WTC11 (cell line): ENCODE measurements at regions not wholly inside any gene's neighbourhood (a gene's known extent, or its start where the extent isn't known, plus 50 kb on each side); places are given as distances from the start of the nearest gene placed in this dataset.

Experiments used
- ATAC-seq: fragments of 200-7000 bp; cut with Tn5 transposase; 2 replicates; pipeline ENCODE4 v1.10.0; 2021; ENCODE audit warnings: mild to moderate bottlenecking, moderate library complexity
- CTCF ChIA-PET: fragments of 300-600 bp; sonication (Branson Sonifier 250); formaldehyde crosslinking; loops from one replicate; lab custom pipeline; 2021; ENCODE audit warnings: antibody characterized with exemption; lab: Charles Lee
- POLR2A ChIA-PET: fragments of 350-600 bp; sonication (Branson Sonifier 250); formaldehyde crosslinking; loops from one replicate; lab custom pipeline; 2021; ENCODE audit warnings: antibody characterized with exemption; lab: Charles Lee
- DNase-seq: peaks from one replicate; pipeline ENCODE4 v3.0.0; 2021; ENCODE audit warnings: low spot score
- H3K27ac Mint-ChIP-seq: 2 replicates; pipeline ENCODE4 v1.8.0; 2021; ENCODE audit warnings: mixed read lengths
- H3K27me3 Mint-ChIP-seq: 2 replicates; pipeline ENCODE4 v1.8.0; 2021; ENCODE audit warnings: low read depth, mild to moderate bottlenecking, moderate library complexity, mixed read lengths
- H3K36me3 Mint-ChIP-seq: 2 replicates; pipeline ENCODE4 v1.8.0; 2021; ENCODE audit warnings: mixed read lengths
- H3K4me1 Mint-ChIP-seq: 2 replicates; pipeline ENCODE4 v1.8.0; 2022; ENCODE audit warnings: mixed read lengths
- H3K4me3 Mint-ChIP-seq: 2 replicates; pipeline ENCODE4 v1.8.0; 2021; ENCODE audit warnings: mild to moderate bottlenecking, moderate library complexity, mixed read lengths
- H3K9me3 Mint-ChIP-seq: 2 replicates; pipeline ENCODE4 v1.8.0; 2021; ENCODE audit warnings: mixed read lengths
- AR ChIP-seq: fragments of 250-450 bp; sonication (Bioruptor Pico); IDR thresholded peaks from 2 replicates; pipeline ENCODE4 v1.9.0; 2021; ENCODE audit warnings: mild to moderate bottlenecking
- ATF1 ChIP-seq: sonication (generic); formaldehyde crosslinking; IDR thresholded peaks from 2 replicates; pipeline ENCODE4 v1.8.1; 2023; ENCODE audit warnings: mild to moderate bottlenecking, moderate library complexity, missing genetic modification reagents
- CDX4 ChIP-seq: fragments of 250-450 bp; sonication (Bioruptor Pico); IDR thresholded peaks from 2 replicates; pipeline ENCODE4 v1.9.0; 2021; ENCODE audit warnings: moderate library complexity, mild to moderate bottlenecking, inconsistent platforms, borderline replicate concordance
- ELF4 ChIP-seq: sonication (generic); formaldehyde crosslinking; IDR thresholded peaks from 2 replicates; pipeline ENCODE4 v1.8.1; 2022; ENCODE audit warnings: low read depth, mild to moderate bottlenecking, moderate library complexity, missing genetic modification reagents
- ETV6 ChIP-seq: sonication (generic); formaldehyde crosslinking; IDR thresholded peaks from 2 replicates; pipeline ENCODE4 v1.8.1; 2022; ENCODE audit warnings: mild to moderate bottlenecking, missing genetic modification reagents
- FOXK1 ChIP-seq: sonication (generic); formaldehyde crosslinking; IDR thresholded peaks from 2 replicates; pipeline ENCODE4 v1.8.0; 2022; ENCODE audit warnings: mild to moderate bottlenecking, moderate library complexity, missing genetic modification reagents
- GABPB1 ChIP-seq: sonication (generic); formaldehyde crosslinking; IDR thresholded peaks from 2 replicates; pipeline ENCODE4 v1.8.1; 2023; ENCODE audit warnings: mild to moderate bottlenecking, missing genetic modification reagents
- ZNF138 ChIP-seq: sonication (generic); formaldehyde crosslinking; conservative IDR thresholded peaks from 2 replicates; pipeline ENCODE4 v1.8.1; 2022; ENCODE audit warnings: mild to moderate bottlenecking, moderate library complexity, missing genetic modification reagents
- ZNF416 ChIP-seq: fragments of 250-450 bp; sonication (Bioruptor Pico); IDR thresholded peaks from 2 replicates; pipeline ENCODE4 v1.9.0; 2021; ENCODE audit warnings: mild to moderate bottlenecking, inconsistent platforms
- ZSCAN18 ChIP-seq: fragments of 250-450 bp; sonication (Bioruptor Pico); IDR thresholded peaks from 2 replicates; pipeline ENCODE4 v2.1.2; 2022; ENCODE audit warnings: mild to moderate bottlenecking, moderate library complexity
- TF ChIP-seq, protein P1 (sequence below): sonication (generic); formaldehyde crosslinking; IDR thresholded peaks from 2 replicates; pipeline ENCODE4 v1.8.0; 2022; ENCODE audit warnings: mild to moderate bottlenecking, missing genetic modification reagents

GRCh38 chr4:159008671-159009070 lies 94.2 kb upstream of the RAPGEF2 start:
- Mint-ChIP-seq H3K4me3 (no peak overlapping the region), H3K27ac (no peak overlapping the region), H3K4me1 (peaks cover 25% of the 10 kb centered on the region), H3K9me3 (no peaks in the 10 kb centered on the region)
- TF ChIP-seq ELF4 (CRISPR knock-in tag), result no peak
- TF ChIP-seq, all 79 proteins: peak for 0
- POLR2A ChIA-PET, result no interaction called here
- no peaks in the 10 kb centered on the region for H3K36me3 Mint-ChIP-seq
- ATAC-seq, result no peak
- no peak for DNase-seq
- peaks cover 36% of the 10 kb centered on the region for H3K27me3 Mint-ChIP-seq
- CTCF ChIA-PET, result no interaction called here

DNA sequence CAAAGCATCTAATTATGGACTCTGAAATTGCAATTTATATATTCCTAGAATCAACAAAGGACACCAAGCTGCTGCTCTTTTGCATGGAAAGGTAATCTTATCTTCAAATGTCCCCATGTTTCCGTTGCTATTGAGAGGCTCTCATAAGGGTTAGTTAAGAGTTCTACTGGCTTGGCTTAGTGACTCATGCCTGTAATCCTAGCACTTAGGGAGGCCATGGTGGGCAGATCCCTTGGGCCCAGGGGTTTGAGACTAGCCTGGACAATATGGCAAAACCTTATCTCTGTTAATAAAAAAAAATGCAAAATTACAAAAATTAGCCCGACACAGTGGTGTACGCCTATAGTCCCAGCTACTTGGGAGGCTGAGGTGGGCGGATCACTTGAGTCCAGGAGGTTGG lies 93.4 kb upstream of the RAPGEF2 start:
- CTCF ChIA-PET, result no interaction called here
- no peak for ATAC-seq
- no peaks in the 10 kb centered on the region for H3K36me3 Mint-ChIP-seq

DNA sequence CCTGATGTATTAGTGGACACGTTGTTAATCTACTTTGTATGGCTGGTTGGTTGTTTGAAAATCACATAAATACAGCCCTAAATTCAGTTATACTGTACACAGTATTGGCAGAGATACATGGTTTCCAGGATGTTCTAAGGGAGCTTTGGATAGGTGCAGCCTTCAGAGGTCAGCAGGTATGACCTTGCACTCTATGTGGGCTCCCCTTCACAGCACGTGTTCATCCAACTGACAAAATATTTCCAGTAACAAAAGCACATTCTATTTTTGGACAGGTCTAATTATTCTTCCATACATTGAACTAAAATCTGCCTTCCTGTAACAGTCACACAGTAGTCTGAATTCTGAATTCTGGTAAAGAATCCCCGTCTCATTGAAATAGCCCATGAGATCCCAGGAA lies 92.8 kb upstream of the RAPGEF2 start:
- no peak for DNase-seq
- Mint-ChIP-seq H3K9me3 (no peaks in the 10 kb centered on the region), H3K27me3 (peaks cover 38% of the 10 kb centered on the region), H3K27ac (no peak overlapping the region)
- POLR2A ChIA-PET, result no interaction called here
- no peak for ATAC-seq
- no peak for TF ChIP-seq FOXK1 (CRISPR knock-in tag)
- TF ChIP-seq ZSCAN18 (CRISPR knock-in tag), result no peak
- TF ChIP-seq ZNF416, result no peak
- no peak for TF ChIP-seq ELF4 (CRISPR knock-in tag)
- TF ChIP-seq, protein P1, sequence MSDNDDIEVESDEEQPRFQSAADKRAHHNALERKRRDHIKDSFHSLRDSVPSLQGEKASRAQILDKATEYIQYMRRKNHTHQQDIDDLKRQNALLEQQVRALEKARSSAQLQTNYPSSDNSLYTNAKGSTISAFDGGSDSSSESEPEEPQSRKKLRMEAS (CRISPR knock-in tag), result no peak
- TF ChIP-seq AR (CRISPR knock-in tag), result no peak
- no peak for TF ChIP-seq CDX4 (CRISPR knock-in tag)
- no peak for TF ChIP-seq ZNF138 (CRISPR knock-in tag)
- TF ChIP-seq, all 79 proteins: peak for 0
- Mint-ChIP-seq H3K36me3 (no peaks in the 10 kb centered on the region), H3K4me1 (peaks cover 32% of the 10 kb centered on the region), H3K4me3 (no peak overlapping the region)
- CTCF ChIA-PET, result no interaction called here

More for the DNA sequence above, 93.4 kb upstream of the RAPGEF2 start:
- DNase-seq, result no peak
- Mint-ChIP-seq H3K27me3 (peaks cover 38% of the 10 kb centered on the region), H3K9me3 (no peaks in the 10 kb centered on the region), H3K4me1 (peaks cover 27% of the 10 kb centered on the region), H3K27ac (no peak overlapping the region), H3K4me3 (no peak overlapping the region)
- POLR2A ChIA-PET, result no interaction called here
- no peak for TF ChIP-seq ATF1 (CRISPR knock-in tag)
- TF ChIP-seq FOXK1 (CRISPR knock-in tag), result no peak

DNA sequence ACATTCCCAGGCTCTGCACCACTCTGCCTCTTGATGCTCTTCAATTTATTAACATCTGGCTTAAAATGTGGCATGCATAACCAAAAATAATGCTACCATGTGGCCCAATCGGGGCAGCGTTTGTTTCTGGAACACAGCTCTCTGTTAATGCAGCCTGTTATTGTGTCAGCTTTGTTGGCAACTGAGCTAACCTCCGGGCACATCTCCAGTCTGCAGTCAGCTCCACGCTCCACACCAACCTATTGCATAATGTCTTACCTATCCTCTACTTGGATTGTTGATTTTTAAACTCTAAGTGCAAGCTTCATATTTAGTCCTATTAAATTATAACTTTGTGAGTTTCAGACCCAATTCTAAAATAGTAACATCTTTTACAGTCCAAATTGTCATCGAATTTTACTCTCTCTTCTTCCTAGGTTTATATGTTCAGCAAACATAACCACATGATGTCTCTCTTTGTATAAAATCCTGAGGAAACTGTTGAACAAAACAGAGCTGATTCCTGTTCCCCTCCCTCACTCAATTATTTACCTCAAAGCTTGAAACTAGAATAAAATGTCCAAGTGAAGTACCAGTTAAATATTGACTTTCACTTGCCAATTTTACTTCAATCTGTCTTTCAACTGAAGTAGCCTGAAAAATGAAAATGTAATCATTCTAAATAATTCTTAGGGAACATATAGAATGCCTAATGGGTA lies 92.2 kb upstream of the RAPGEF2 start:
- no peak overlapping the region for H3K27ac Mint-ChIP-seq
- no peak for TF ChIP-seq ETV6 (CRISPR knock-in tag)
- peak; percentile 51; the same call in 1 of the 2 replicates for TF ChIP-seq GABPB1 (CRISPR knock-in tag)
- TF ChIP-seq, all 79 proteins: peak for 1
- POLR2A ChIA-PET, result no interaction called here

More for the DNA sequence above, 92.2 kb upstream of the RAPGEF2 start:
- Mint-ChIP-seq H3K4me1 (peaks cover 36% of the 10 kb centered on the region), H3K9me3 (no peaks in the 10 kb centered on the region), H3K36me3 (no peaks in the 10 kb centered on the region), H3K4me3 (no peak overlapping the region), H3K27me3 (peaks cover 36% of the 10 kb centered on the region)
- CTCF ChIA-PET, result no interaction called here
- ATAC-seq (no peak), DNase-seq (no peak)
